Ovary (tissue), 7 donors: ENCODE measurements at regions not wholly inside any gene's neighbourhood (a gene's known extent, or its start where the extent isn't known, plus 50 kb on each side); places are given as distances from the start of the nearest gene placed in this dataset.
"Not testable (repeated sequence)": the region's sequence is repeated elsewhere in the genome, so short reads cannot be mapped to it uniquely, and the experiment has no call there.

Experiments
- DNase-seq, 5 donors: peaks; one replicate each; pipeline ENCODE4 v3.0.0-alpha.2; 2019 to 2020
- H3K27ac ChIP-seq, 2 donors: fragments of 200-600 bp; one replicate each; pipeline versions ENCODE4 v1.5.1 to v1.8.0; 2019 to 2022
- H3K27me3 ChIP-seq: fragments of 200-600 bp; one replicate; pipeline ENCODE4 v1.8.0; 2022
- H3K36me3 ChIP-seq: fragments of 200-600 bp; sonication (generic); one replicate; pipeline ENCODE4 v1.5.1; 2019
- H3K4me1 ChIP-seq: one replicate; pipeline ENCODE4 v1.8.1; 2013; ENCODE audit warnings: mild to moderate bottlenecking, moderate library complexity; ENCODE audit not compliant: insufficient read depth
- H3K4me3 ChIP-seq: fragments of 200-600 bp; sonication (generic); one replicate; pipeline ENCODE4 v1.5.1; 2017
- H3K9me3 ChIP-seq, 2 donors: fragments of 200-600 bp in 1 of 2; sonication (generic) in 1 of 2; one replicate each; pipeline versions ENCODE4 v1.5.1 to v1.8.1; 2013 to 2019; ENCODE audit warnings: mild to moderate bottlenecking in 1 of 2, moderate library complexity in 1 of 2
- EP300 ChIP-seq: sonication (generic); formaldehyde crosslinking; IDR thresholded peaks from one replicate; pipeline ENCODE4 v1.6.1; 2017; ENCODE audit warnings: antibody characterized with exemption
- POLR2A ChIP-seq: fragments of 450-650 bp; IDR thresholded peaks from one replicate; pipeline ENCODE4 v1.6.1; 2017; ENCODE audit warnings: antibody characterized with exemption, mild to moderate bottlenecking, moderate library complexity
- WGBS, 3 donors: extraction: QIAGEN DNeasy Blood & Tissue Kit in 1 of 3; methylation state at CpG; one replicate each; pipeline versions ENCODE4 v1.1.5 to v1.1.7; 2013 to 2017; 5-methylcytosine and 5-hydroxymethylcytosine counted together
- intact Hi-C, 4 donors: fragments of 100-400 bp; cut with DNase I; formaldehyde crosslinking; loops; one replicate each; pipeline versions ENCODE4 v1.11.0 to v1.15.1; 2022 to 2023
- TF ChIP-seq, protein P1 (sequence below), 3 donors: fragments of 450-650 bp in 2 of 3; fragments of 200-600 bp in 1 of 3; IDR thresholded peaks; one replicate each; pipeline versions ENCODE4 v1.5.1 to v1.8.0; 2016 to 2022; ENCODE audit warnings: antibody characterized with exemption in 3 of 3, mild to moderate bottlenecking in 1 of 3
- donor health status: DM: no; HTN: no; CAD: no; lungs with moderate emphysema.
- donor health status: DM: no; HTN: no; CAD: no.
- donor health status: Bipolar disorder and iron deficiency.
- donor health status: DM: no; HTN: no; CAD: no.
- donor health status: DM: yes; HTN: yes; CAD: no.

DNA sequence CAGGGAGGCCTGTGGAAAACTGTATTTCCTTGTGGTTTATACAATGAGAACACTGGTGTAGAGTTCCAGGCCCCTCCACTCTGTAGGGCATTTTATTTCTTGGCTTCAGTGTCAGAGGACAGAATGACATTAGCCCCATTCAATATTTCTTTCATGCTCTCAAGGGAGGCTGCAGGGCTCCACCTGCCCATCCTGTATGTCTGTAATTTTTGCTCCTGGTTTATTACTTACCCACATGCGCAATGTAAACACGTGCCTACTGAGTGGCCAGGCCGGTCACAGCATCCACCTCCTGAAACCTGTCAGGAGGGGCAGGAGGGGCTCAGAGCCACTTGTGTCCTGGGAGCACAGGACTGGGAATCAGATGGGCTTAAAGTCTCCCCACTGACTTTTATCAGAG, 82.4 kb downstream of the GADD45G start:
- no peaks in the 10 kb centered on the region for H3K9me3 ChIP-seq
- H3K4me1 ChIP-seq = peaks cover 21% of the 10 kb centered on the region
- no peak for TF ChIP-seq EP300
- TF ChIP-seq POLR2A = no peak
- TF ChIP-seq, protein P1, sequence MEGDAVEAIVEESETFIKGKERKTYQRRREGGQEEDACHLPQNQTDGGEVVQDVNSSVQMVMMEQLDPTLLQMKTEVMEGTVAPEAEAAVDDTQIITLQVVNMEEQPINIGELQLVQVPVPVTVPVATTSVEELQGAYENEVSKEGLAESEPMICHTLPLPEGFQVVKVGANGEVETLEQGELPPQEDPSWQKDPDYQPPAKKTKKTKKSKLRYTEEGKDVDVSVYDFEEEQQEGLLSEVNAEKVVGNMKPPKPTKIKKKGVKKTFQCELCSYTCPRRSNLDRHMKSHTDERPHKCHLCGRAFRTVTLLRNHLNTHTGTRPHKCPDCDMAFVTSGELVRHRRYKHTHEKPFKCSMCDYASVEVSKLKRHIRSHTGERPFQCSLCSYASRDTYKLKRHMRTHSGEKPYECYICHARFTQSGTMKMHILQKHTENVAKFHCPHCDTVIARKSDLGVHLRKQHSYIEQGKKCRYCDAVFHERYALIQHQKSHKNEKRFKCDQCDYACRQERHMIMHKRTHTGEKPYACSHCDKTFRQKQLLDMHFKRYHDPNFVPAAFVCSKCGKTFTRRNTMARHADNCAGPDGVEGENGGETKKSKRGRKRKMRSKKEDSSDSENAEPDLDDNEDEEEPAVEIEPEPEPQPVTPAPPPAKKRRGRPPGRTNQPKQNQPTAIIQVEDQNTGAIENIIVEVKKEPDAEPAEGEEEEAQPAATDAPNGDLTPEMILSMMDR (IDR thresholded peaks at IDR 0.05) = no peak
- H3K27ac ChIP-seq = no peak overlapping the region
- no peaks in the 10 kb centered on the region for H3K36me3 ChIP-seq
- H3K27me3 ChIP-seq = no peaks in the 10 kb centered on the region
- no peak overlapping the region for H3K4me3 ChIP-seq
- intact Hi-C loops = no loop called here
- DNase-seq = no peak
- 94 to 98% (median 95%) methylated on average over 3 of the region's 3 CpGs for WGBS, 3 donors

DNA sequence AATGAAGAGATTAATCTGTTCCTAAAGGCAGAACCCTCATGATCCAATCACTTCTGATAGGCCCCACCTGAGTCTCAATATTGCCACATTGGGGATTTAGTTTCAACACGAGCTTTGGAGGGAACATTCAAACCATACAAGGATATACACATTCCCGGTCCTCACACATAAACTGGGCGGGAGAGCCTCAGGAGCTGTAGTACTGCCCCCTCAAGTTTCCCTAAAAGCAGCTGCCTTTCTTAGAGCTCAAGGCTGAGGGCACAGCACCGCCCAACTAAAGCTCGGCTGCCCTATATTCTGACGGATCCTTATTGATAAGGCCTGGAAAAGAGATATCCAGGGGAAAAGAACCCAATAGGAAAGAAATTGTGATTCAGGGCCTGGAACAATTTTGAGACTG, 83.0 kb downstream of the GADD45G start:
- 70 to 82% (median 80%) methylated on average over 6 of the region's 6 CpGs for WGBS, 3 donors
- no peaks in the 10 kb centered on the region for H3K27me3 ChIP-seq
- no peak for DNase-seq
- no peaks in the 10 kb centered on the region for H3K36me3 ChIP-seq
- no peaks in the 10 kb centered on the region for H3K9me3 ChIP-seq
- H3K4me1 ChIP-seq = peaks cover 21% of the 10 kb centered on the region
- H3K27ac ChIP-seq = no peak overlapping the region
- H3K4me3 ChIP-seq = no peak overlapping the region
- TF ChIP-seq EP300 (no peak), POLR2A (no peak)
- TF ChIP-seq, protein P1 (IDR thresholded peaks at IDR 0.05) = no peak
- intact Hi-C loops = no loop called here

DNA sequence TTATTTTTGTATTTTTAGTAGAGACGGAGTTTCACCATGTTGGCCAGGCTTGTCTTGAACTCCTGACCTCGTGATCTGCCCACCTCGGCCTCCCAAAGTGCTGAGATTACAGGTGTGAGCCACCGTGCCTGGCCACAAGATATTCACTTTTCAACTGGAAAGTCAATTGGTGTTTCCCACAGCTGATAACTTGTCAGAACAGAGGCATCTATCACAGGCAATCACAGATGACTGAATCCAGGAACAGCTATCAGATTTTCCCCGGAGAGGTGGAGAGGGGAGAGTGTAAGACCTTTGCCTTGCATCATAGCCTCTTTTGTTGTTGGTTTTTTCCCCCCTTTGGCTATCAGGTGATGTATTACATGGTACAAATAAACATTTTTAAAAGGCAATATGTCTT, 84.5 kb downstream of the GADD45G start:
- H3K27ac ChIP-seq, H3K36me3 ChIP-seq, intact Hi-C loops, H3K9me3 ChIP-seq, H3K27me3 ChIP-seq, DNase-seq, H3K4me3 ChIP-seq: not testable (repeated sequence)
- H3K4me1 ChIP-seq = peaks cover 17% of the 10 kb centered on the region
- 77 to 90% (median 84%) methylated on average over 5 of the region's 5 CpGs for WGBS, 3 donors

DNA sequence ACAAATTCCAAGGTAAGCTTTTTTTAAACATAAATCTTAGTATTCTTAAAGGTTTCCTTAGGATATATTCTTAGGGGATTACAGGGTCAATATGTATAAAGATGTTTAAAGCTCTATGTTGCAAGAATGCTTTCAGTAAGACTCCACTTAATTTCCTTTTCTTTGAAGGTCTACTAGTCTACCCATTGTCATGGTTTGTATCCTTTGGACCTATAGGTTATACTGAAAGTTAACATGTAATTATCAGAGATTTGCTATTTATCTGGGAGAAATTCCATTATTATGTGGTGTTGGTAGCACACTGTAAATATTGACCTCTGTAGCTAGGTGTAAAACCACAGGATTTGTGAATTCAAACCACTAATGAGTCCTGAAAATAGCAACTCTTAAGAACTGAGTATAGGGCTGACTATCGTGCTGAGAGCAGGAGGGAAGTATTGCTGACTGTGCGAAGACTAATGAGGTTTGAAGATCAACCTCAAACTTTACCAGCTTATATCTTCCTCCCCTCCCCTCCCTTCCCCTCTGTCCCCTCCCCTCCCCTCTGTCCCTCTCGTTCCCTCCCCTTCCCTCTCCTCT, 85.6 kb downstream of the GADD45G start:
- no peak for TF ChIP-seq POLR2A
- no peak for TF ChIP-seq EP300
- TF ChIP-seq, protein P1 (IDR thresholded peaks at IDR 0.05) = no peak

DNA sequence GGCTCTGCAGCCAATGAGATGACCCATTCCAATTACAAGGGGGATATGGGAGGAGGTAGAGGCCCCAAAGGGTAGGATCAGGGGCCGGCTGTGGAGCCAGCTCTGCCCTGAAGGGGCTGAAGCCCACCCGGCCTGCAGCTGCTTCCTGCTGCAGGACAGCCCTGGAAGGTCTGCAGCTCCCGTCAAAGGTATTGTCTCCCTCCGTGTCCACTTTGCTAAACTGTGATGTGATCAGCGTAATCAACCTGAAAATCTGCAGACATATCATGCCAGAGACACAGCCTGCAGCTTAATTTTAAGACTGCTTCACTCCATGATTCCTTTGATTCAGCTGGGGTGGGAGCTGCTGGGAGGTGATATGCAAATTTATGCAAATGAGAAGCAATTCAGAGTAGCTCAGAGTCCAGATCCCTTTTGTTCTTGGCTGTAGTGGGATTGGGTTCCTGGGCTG, 90.7 kb downstream of the GADD45G start:
- Histone ChIP-seq H3K27ac (no peak overlapping the region), H3K4me1 (no peaks in the 10 kb centered on the region), H3K27me3 (no peaks in the 10 kb centered on the region), H3K4me3 (no peak overlapping the region), H3K36me3 (no peaks in the 10 kb centered on the region), H3K9me3 (no peaks in the 10 kb centered on the region)
- TF ChIP-seq EP300 (no peak), POLR2A (no peak)
- TF ChIP-seq, protein P1 (IDR thresholded peaks at IDR 0.05) = no peak
- intact Hi-C loops = no loop called here
- 78 to 90% (median 82%) methylated on average over 5 of the region's 5 CpGs for WGBS, 3 donors
- no peak for DNase-seq

More for the DNA sequence above, 85.6 kb downstream of the GADD45G start:
- Histone ChIP-seq H3K36me3 (no peaks in the 10 kb centered on the region), H3K4me3 (no peak overlapping the region), H3K27me3 (no peaks in the 10 kb centered on the region), H3K27ac (no peak overlapping the region), H3K4me1 (peaks cover 13% of the 10 kb centered on the region), H3K9me3 (no peaks in the 10 kb centered on the region)
- intact Hi-C loops = no loop called here
- no peak for DNase-seq
- WGBS, 3 donors = 77 to 85% (median 83%) methylated on average over 3 of the region's 3 CpGs

DNA sequence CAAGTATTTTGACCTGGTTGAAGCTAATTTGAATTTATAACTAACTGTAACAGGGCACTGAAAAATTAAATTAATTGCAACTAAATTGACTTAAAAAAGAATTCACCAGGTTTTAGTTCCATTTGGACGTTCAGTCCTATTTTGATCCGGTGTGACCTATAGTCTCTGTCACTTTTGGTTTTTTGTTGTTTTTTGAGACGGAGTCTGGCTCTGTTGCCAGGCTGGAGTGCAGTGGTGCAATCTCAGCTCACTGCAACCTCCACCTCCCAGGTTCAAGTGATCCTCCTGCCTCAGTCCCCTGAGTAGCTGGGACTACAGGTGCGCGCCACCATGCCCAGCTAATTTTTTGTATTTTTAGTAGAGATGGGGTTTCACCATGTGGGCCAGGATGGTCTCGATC, 91.2 kb downstream of the GADD45G start:
- H3K9me3 ChIP-seq, H3K4me1 ChIP-seq, H3K36me3 ChIP-seq, H3K4me3 ChIP-seq, DNase-seq, H3K27ac ChIP-seq, intact Hi-C loops, H3K27me3 ChIP-seq: not testable (repeated sequence)
- whole genome bisulfite sequencing, 3 donors = 93 to 96% (median 94%) methylated on average over 6 of the region's 6 CpGs
